Naive thymus-derived CD4-positive, alpha-beta T cell (primary cell): ENCODE measurements at regions not wholly inside any gene's neighbourhood (a gene's known extent, or its start where the extent isn't known, plus 50 kb on each side); places are given as distances from the start of the nearest gene placed in this dataset.
A peak's percentile ranks its signal among the peaks of the same experiment; 100 is the strongest.

Experiments
- ATAC-seq: fragments of 150-1000 bp; cut with Tn5 transposase; 2 replicates; pipeline ENCODE4 v1.10.0; 2021; ENCODE audit warnings: mild to moderate bottlenecking, moderate library complexity
- CTCF ChIA-PET: fragments of 350-600 bp; sonication (Branson Sonifier 250); formaldehyde crosslinking; loops from one replicate; lab custom pipeline; 2021; ENCODE audit warnings: antibody characterized with exemption; lab: Charles Lee
- POLR2A ChIA-PET: fragments of 350-600 bp; sonication (Branson Sonifier 250); formaldehyde crosslinking; loops from one replicate; lab custom pipeline; 2021; ENCODE audit warnings: antibody characterized with exemption, inconsistent platforms; lab: Charles Lee
- DNase-seq, 9 donors: peaks; one replicate each; pipeline versions ENCODE4 v3.0.0 to v3.0.0-alpha.2; 2020 to 2022; ENCODE audit warnings: mixed read lengths in 1 of 9
- H3K27ac ChIP-seq: one replicate; pipeline ENCODE4 v1.7.0; 2013; ENCODE audit warnings: mild to moderate bottlenecking, low read depth, low read length, moderate library complexity
- H3K27me3 ChIP-seq, 2 donors: one replicate each; pipeline ENCODE4 v1.7.0; 2013; ENCODE audit warnings: low read length in 2 of 2, mild to moderate bottlenecking in 2 of 2, moderate library complexity in 2 of 2; ENCODE audit not compliant: control insufficient read depth in 2 of 2, insufficient read depth in 2 of 2
- H3K36me3 ChIP-seq, 3 experiments: 1 replicate in 2 of 3; 2 replicates in 1 of 3; pipeline ENCODE4 v1.7.0; 2013; ENCODE audit warnings: low read length in 3 of 3, mild to moderate bottlenecking in 3 of 3, moderate library complexity in 1 of 3; ENCODE audit not compliant: insufficient read depth in 3 of 3, control insufficient read depth in 2 of 3
- H3K4me1 ChIP-seq, 2 donors: one replicate each; pipeline ENCODE4 v1.7.0; 2013; ENCODE audit warnings: low read length in 2 of 2, mild to moderate bottlenecking in 2 of 2, moderate library complexity in 1 of 2; ENCODE audit not compliant: control insufficient read depth in 2 of 2, insufficient read depth in 2 of 2
- H3K4me3 ChIP-seq: 2 replicates; pipeline ENCODE4 v1.7.0; 2013; ENCODE audit warnings: mild to moderate bottlenecking, low read length
- H3K9me3 ChIP-seq, 3 experiments: 1 replicate in 2 of 3; 2 replicates in 1 of 3; pipeline ENCODE4 v1.7.0; 2013; ENCODE audit warnings: low read length in 3 of 3; ENCODE audit not compliant: control insufficient read depth in 2 of 3
- H3K27ac Mint-ChIP-seq, 9 donors: one replicate each; pipeline ENCODE4 v1.8.0; 2020 to 2022; ENCODE audit warnings: mixed read lengths in 9 of 9, mild to moderate bottlenecking in 8 of 9, moderate library complexity in 5 of 9, inconsistent platforms in 2 of 9
- H3K27me3 Mint-ChIP-seq, 5 donors: one replicate each; pipeline ENCODE4 v1.8.0; 2021 to 2022; ENCODE audit warnings: mixed read lengths in 5 of 5, mild to moderate bottlenecking in 1 of 5
- H3K36me3 Mint-ChIP-seq, 5 donors: one replicate each; pipeline ENCODE4 v1.8.0; 2020 to 2022; ENCODE audit warnings: mixed read lengths in 5 of 5, mild to moderate bottlenecking in 3 of 5, inconsistent platforms in 1 of 5
- H3K4me1 Mint-ChIP-seq, 7 donors: one replicate each; pipeline ENCODE4 v1.8.0; 2020 to 2022; ENCODE audit warnings: mixed read lengths in 7 of 7, mild to moderate bottlenecking in 3 of 7, inconsistent platforms in 1 of 7
- H3K4me3 Mint-ChIP-seq, 10 donors: one replicate each; pipeline ENCODE4 v1.8.0; 2020 to 2022; ENCODE audit warnings: mild to moderate bottlenecking in 10 of 10, mixed read lengths in 10 of 10, moderate library complexity in 6 of 10, inconsistent platforms in 2 of 10
- H3K9me3 Mint-ChIP-seq, 11 donors: one replicate each; pipeline ENCODE4 v1.8.0; 2020 to 2022; ENCODE audit warnings: mixed read lengths in 11 of 11, mild to moderate bottlenecking in 4 of 11, inconsistent platforms in 1 of 11, moderate library complexity in 1 of 11
- intact Hi-C, 2 donors: fragments of 100-400 bp; cut with micrococcal nuclease; formaldehyde crosslinking; loops; one replicate each; pipeline ENCODE4 v1.15.1; 2023

DNA sequence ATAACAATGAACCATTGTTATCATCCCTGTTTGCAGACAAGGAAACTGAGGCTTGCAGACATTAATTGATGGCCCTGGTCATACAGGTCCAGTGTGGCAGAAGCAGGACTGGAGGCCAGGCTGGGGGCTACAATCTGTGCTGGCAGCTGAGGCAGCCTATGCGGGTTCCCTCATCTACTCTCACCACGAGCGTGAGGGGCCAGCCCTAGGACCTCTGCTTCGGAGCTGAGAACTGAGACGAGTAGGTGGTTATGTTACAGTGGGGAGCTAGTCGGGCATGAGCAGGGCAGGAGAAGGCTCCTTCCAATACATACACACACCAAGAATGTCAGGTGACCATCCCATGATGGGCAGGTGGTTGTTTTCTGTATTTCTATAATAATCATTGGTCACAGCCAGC lies 82.2 kb upstream of the ASB18 start:
- no peak for DNase-seq
- no peak for ATAC-seq
- H3K27me3 Mint-ChIP-seq: peaks cover 0 to 10% (median 4%) of the 10 kb centered on the region in 5 donors
- no peaks in the 10 kb centered on the region for H3K9me3 Mint-ChIP-seq
- H3K4me3 Mint-ChIP-seq: no peak overlapping the region
- H3K9me3 ChIP-seq: no peaks in the 10 kb centered on the region
- no peaks in the 10 kb centered on the region for H3K36me3 ChIP-seq
- no peaks in the 10 kb centered on the region for H3K36me3 Mint-ChIP-seq
- intact Hi-C loops: no loop called here
- no peak overlapping the region for H3K27ac Mint-ChIP-seq
- no peak overlapping the region for H3K4me3 ChIP-seq
- ChIA-PET POLR2A (no interaction called here), CTCF (interaction anchor here (0.6 kb wide), 1 partner anchor 134 kb away, joined by 4 read pairs; no protein-coding TSS in a partner anchor)
- no peaks in the 10 kb centered on the region for H3K4me1 ChIP-seq
- no peaks in the 10 kb centered on the region for H3K4me1 Mint-ChIP-seq
- no peaks in the 10 kb centered on the region for H3K27me3 ChIP-seq
- H3K27ac ChIP-seq: no peak overlapping the region

DNA sequence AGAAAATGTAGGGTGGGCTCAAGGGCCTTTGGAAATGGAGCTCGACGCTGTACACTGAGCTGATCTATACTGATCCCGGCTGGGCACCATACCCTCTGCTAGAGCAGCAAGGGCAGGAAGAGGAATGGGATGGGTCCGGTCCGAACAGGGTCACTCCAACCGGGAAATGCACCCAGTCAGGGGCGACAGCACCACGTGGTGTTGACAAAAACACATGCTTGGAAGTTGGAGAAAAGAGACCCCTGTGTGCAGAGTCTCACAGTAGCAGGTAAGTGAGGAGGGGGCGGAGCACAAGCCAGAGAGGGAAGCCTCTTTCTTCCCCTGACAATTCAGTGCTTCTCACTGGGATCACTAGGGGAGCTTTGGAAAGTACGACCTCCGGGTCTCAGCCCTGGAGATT lies 84.1 kb upstream of the ASB18 start:
- intact Hi-C loops: no loop called here
- Histone ChIP-seq H3K4me1 (no peaks in the 10 kb centered on the region), H3K9me3 (no peaks in the 10 kb centered on the region), H3K36me3 (no peaks in the 10 kb centered on the region), H3K4me3 (no peak overlapping the region), H3K27me3 (no peaks in the 10 kb centered on the region), H3K27ac (no peak overlapping the region)
- Mint-ChIP-seq H3K36me3 (no peaks in the 10 kb centered on the region), H3K4me1 (peaks cover 0 to 6% (median 4%) of the 10 kb centered on the region in 7 donors), H3K27ac (no peak overlapping the region), H3K27me3 (peaks cover 0 to 15% (median 8%) of the 10 kb centered on the region in 5 donors), H3K9me3 (no peaks in the 10 kb centered on the region), H3K4me3 (no peak overlapping the region)
- ChIA-PET POLR2A (interaction anchor here (0.6 kb wide), 1 partner anchor 162 kb away, joined by 3 read pairs; no protein-coding TSS in a partner anchor), CTCF (interaction anchor here (0.7 to 1.5 kb wide), 3 partner anchors 221 to 727 kb away, joined by 3 to 10 read pairs (median 4); partner anchors contain the start of gene ACKR3)
- ATAC-seq (no peak), DNase-seq (no peak)

DNA sequence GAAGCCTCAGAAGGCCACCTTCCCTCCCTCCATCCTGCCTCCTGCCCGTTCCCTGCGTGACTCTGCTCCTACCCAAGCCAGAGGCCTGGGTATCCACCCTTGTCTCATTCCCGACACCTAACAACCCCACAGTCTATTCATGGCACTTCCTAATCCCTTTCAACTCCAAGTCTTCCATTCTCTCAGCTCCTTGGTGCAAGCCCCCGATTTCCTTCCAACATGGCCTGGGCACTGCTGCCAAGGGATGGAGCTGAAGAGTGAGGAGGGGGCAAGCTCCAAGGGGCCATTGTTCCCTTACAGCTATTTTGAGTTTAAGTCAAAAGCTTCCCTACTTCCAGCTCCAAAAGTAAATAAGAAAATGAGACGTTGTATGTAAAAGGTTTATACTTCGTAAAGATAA lies 84.8 kb upstream of the ASB18 start:
- DNase-seq: no peak
- H3K27me3 Mint-ChIP-seq: peaks cover 0 to 15% (median 8%) of the 10 kb centered on the region in 5 donors
- H3K4me1 ChIP-seq: no peaks in the 10 kb centered on the region
- peaks cover 0 to 7% (median 4%) of the 10 kb centered on the region in 7 donors for H3K4me1 Mint-ChIP-seq
- no peak overlapping the region for H3K27ac Mint-ChIP-seq
- H3K9me3 Mint-ChIP-seq: no peaks in the 10 kb centered on the region
- ChIA-PET POLR2A (no interaction called here), CTCF (interaction anchor here (0.9 to 1.5 kb wide), 5 partner anchors 220 to 726 kb away, joined by 3 to 10 read pairs (median 4); partner anchors contain the start of gene ACKR3)
- no peak overlapping the region for H3K4me3 Mint-ChIP-seq
- H3K27ac ChIP-seq: no peak overlapping the region
- no peak overlapping the region for H3K4me3 ChIP-seq
- H3K9me3 ChIP-seq: no peaks in the 10 kb centered on the region
- H3K27me3 ChIP-seq: no peaks in the 10 kb centered on the region
- no peaks in the 10 kb centered on the region for H3K36me3 ChIP-seq
- no peaks in the 10 kb centered on the region for H3K36me3 Mint-ChIP-seq
- ATAC-seq: no peak
- intact Hi-C loops: no loop called here

DNA sequence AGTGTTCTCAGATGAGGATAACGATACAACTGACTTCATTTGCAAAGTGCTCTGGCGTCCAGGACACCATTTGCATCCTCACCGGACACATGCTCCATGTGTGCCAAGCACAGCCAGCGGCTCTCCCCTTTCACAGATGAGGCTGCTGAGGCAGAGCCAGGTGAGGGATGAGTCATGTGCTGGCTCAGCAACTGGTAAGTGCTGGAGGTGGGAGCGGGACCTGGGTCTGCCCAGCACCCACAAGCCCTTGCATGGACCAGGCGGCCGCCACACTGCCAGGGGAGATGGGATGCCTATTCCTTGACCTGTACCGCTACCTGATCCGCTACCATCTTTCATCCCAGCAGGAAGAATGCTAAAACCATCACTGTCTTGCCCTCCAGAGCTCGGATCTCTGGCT lies 86.2 kb upstream of the ASB18 start:
- Histone ChIP-seq H3K4me1 (no peaks in the 10 kb centered on the region), H3K9me3 (no peaks in the 10 kb centered on the region), H3K4me3 (no peak overlapping the region), H3K36me3 (no peaks in the 10 kb centered on the region), H3K27ac (no peak overlapping the region), H3K27me3 (no peaks in the 10 kb centered on the region)
- H3K27me3 Mint-ChIP-seq: peaks cover 0 to 15% (median 8%) of the 10 kb centered on the region in 5 donors
- H3K9me3 Mint-ChIP-seq: no peaks in the 10 kb centered on the region
- no peak overlapping the region for H3K27ac Mint-ChIP-seq
- H3K4me3 Mint-ChIP-seq: no peak overlapping the region
- DNase-seq (no peak), ATAC-seq (no peak)
- no peaks in the 10 kb centered on the region for H3K36me3 Mint-ChIP-seq
- ChIA-PET CTCF (interaction anchor here (1.1 to 1.2 kb wide), 2 partner anchors 679 to 725 kb away, joined by 3 read pairs; no protein-coding TSS in a partner anchor), POLR2A (no interaction called here)
- peaks cover 0 to 7% (median 4%) of the 10 kb centered on the region in 7 donors for H3K4me1 Mint-ChIP-seq
- intact Hi-C loops: no loop called here

DNA sequence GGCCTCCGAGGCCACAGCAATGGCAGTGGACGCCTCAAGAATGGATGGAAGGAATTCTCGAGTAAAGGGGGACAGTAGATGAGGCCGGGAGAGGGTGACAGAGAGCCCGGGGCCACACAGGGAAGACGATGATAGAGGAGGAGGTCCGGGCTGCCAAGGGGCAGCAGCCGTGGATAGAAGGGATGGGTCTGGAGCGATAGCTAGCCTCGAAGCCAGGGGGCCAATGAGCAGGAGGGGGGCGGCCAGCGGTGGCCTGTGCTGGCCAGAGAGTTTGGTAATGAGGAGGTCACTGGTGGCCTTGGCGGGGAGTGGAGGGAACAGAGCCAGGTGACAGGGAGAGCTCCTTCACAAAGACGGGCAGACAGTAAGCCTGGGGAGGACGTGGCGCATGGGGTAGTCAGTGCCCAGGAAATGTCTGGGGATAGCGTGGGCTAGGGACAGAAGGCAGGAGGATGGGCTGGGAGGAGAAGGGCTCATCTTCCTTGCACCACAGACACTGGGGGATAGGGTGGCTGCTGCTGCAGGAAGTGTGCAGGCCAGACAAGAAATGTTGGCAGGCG lies 87.8 kb upstream of the ASB18 start:
- Histone ChIP-seq H3K4me3 (no peak overlapping the region), H3K4me1 (no peaks in the 10 kb centered on the region), H3K27me3 (no peaks in the 10 kb centered on the region), H3K36me3 (no peaks in the 10 kb centered on the region), H3K9me3 (no peaks in the 10 kb centered on the region), H3K27ac (no peak overlapping the region)
- CTCF ChIA-PET: interaction anchor here (0.9 to 2.0 kb wide), 3 partner anchors 41 to 675 kb away, joined by 3 to 6 read pairs (median 4); no protein-coding TSS in a partner anchor
- no peak for DNase-seq
- ATAC-seq: no peak
- POLR2A ChIA-PET: no interaction called here
- no peaks in the 10 kb centered on the region for H3K36me3 Mint-ChIP-seq
- H3K4me1 Mint-ChIP-seq: peaks cover 0 to 7% (median 4%) of the 10 kb centered on the region in 7 donors
- intact Hi-C loops: no loop called here
- no peak overlapping the region for H3K4me3 Mint-ChIP-seq
- H3K9me3 Mint-ChIP-seq: no peaks in the 10 kb centered on the region
- peaks cover 0 to 15% (median 8%) of the 10 kb centered on the region in 5 donors for H3K27me3 Mint-ChIP-seq
- peak overlapping the region in 1 of 9 donors; percentile 57 for H3K27ac Mint-ChIP-seq

DNA sequence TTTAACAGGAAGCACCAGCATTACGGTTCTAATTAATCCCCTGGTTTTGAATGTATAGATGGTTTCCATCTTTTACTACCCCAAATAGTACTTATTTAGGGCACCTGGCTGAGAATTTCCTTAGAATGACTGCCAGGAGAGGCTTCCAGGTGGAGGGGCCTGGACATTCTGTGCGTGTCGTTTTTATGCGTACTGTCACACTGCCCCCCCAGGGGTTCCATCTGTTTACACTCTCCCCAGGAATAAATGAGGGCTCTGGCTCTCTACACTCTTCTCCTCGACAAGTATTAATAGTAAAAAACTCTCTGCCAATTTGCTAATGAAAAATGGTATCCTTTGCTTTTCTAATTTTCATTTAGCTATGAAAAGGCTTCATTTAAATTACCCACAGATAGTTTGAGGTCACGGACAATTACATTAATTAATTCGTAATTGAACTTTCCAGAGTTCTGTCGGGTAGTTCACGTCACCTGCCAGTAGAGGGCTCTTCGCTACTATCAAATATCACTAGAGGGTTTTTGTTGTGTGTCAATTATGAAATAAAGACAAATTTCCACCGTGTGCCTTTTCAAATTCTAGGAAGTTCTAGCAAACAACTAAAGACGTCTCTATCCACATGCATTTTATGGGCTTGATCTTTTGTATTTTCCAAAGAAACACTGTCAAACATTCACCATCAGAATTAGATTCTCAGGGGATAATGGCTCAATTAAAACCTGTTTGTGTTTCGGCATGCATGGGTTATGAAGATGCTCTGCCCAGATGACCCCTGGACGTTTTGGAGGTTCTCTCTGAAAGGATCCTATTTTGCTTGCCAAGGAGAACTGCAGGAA lies 88.8 kb upstream of the ASB18 start:
- Histone ChIP-seq H3K27me3 (no peaks in the 10 kb centered on the region), H3K4me1 (no peaks in the 10 kb centered on the region), H3K4me3 (no peak overlapping the region), H3K27ac (no peak overlapping the region), H3K36me3 (no peaks in the 10 kb centered on the region), H3K9me3 (no peaks in the 10 kb centered on the region)
- ChIA-PET POLR2A (no interaction called here), CTCF (interaction anchor here (1.0 to 2.0 kb wide), 10 partner anchors 9 to 734 kb away, joined by 3 to 7 read pairs (median 4); partner anchors contain the start of gene ACKR3)
- H3K36me3 Mint-ChIP-seq: no peaks in the 10 kb centered on the region
- no peak overlapping the region for H3K4me3 Mint-ChIP-seq
- peaks cover 0 to 7% (median 4%) of the 10 kb centered on the region in 7 donors for H3K4me1 Mint-ChIP-seq
- no peaks in the 10 kb centered on the region for H3K9me3 Mint-ChIP-seq
- intact Hi-C loops: loop anchor here (1.0 kb wide), 6 partner anchors 160 to 1219 kb away; partner anchors contain the start of gene ACKR3 (in 2 of the 2)
- ATAC-seq: peak; percentile 50
- H3K27ac Mint-ChIP-seq: peak overlapping the region in 1 of 9 donors; percentile 59
- H3K27me3 Mint-ChIP-seq: peaks cover 0 to 14% (median 8%) of the 10 kb centered on the region in 5 donors
- peak in 5 of 9 donors; percentile 29 to 48 (median 45) for DNase-seq
